GM13977 (cell line): ENCODE measurements at regions not wholly inside any gene's neighbourhood (a gene's known extent, or its start where the extent isn't known, plus 50 kb on each side); places are given as distances from the start of the nearest gene placed in this dataset.

Source experiments
- DNase-seq: peaks from one replicate; pipeline ENCODE4 v3.0.0; 2012; ENCODE audit warnings: low spot score
- CTCF ChIP-seq: IDR thresholded peaks from 2 replicates; pipeline ENCODE4 v1.5.1; 2012; ENCODE audit warnings: mild to moderate bottlenecking, control low read depth; ENCODE audit not compliant: insufficient read depth; ENCODE audit errors: extremely low read depth, missing control alignments
- in situ Hi-C: fragments of 300-500 bp; cut with MboI; formaldehyde crosslinking; loops from one replicate; pipeline ENCODE4 v1.12.0; 2022; ENCODE audit warnings: low sequenced_read_pairs, low pct_unique_long_range_greater_than_20kb, mixed read lengths, inconsistent platforms; ENCODE audit not compliant: unreplicated experiment

GRCh38 chr2:7272210-7272609 lies 355.0 kb downstream of the RNF144A start:
- TF ChIP-seq CTCF: no peak
- in situ Hi-C loops: no loop called here
- DNase-seq: no peak

- no peak for DNase-seq
- in situ Hi-C loops: no loop called here
- no peak for TF ChIP-seq CTCF
Observed at GRCh38 chr2:7278984-7279383, 361.8 kb downstream of the RNF144A start.

- in situ Hi-C loops: no loop called here
- DNase-seq: no peak
- TF ChIP-seq CTCF: no peak
Observed at GRCh38 chr2:7279421-7279949, 362.3 kb downstream of the RNF144A start.

GRCh38 chr2:7280790-7281189 lies 363.6 kb downstream of the RNF144A start:
- TF ChIP-seq CTCF: no peak
- in situ Hi-C loops: no loop called here
- DNase-seq: no peak

- in situ Hi-C loops: no loop called here
- no peak for DNase-seq
- no peak for TF ChIP-seq CTCF
Observed at GRCh38 chr2:7281231-7282201, 364.3 kb downstream of the RNF144A start.

GRCh38 chr2:7286120-7286519 lies 368.9 kb downstream of the RNF144A start:
- in situ Hi-C loops: no loop called here
- DNase-seq: no peak
- TF ChIP-seq CTCF: no peak
